GM21423 (cell line): ENCODE measurements at regions not wholly inside any gene's neighbourhood (a gene's known extent, or its start where the extent isn't known, plus 50 kb on each side); places are given as distances from the start of the nearest gene placed in this dataset.

Experiments used
- ATAC-seq: cut with Tn5 transposase; IDR thresholded peaks from one replicate; pipeline ENCODE4 v1.9.1; 2021; ENCODE audit warnings: mild to moderate bottlenecking, moderate library complexity; ENCODE audit not compliant: unreplicated experiment

DNA sequence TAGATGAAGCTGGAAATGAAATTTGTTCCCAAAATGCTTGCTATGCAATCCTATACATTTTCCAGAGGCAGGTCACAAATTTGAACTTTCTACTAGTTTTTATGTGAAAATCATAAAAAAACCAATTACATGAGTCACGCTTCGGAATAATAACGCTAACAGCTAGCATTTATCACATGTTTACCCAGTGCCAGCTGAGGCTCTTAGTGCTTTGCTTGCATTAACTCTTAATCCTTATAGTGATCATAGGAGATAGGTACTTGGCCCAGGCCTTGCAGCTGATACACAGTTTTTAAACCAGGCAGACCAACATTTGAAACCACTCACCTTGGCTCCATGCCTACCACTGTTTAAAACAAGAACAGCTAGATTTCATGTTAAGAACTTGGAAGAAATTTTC lies 131.8 kb upstream of the RAG2 start:
- no peak for ATAC-seq

DNA sequence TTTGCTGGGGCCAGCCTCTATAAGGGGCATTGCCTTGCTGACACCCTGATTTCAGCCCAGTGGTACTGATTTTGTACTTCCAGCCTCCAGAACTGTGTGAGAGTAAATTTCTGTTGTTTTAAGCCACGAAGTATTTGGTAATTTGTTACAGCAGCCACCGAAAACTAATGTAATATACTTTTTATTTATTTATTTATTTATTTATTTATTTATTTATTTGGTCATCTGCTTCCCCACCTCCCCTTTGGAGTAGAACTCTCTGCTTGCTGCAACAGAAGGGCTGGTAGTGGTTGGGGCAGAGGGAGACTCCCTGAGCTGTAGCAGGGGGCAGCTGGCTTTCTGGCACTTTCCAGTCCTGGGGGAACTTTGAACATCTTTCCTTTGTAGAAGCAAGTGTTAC lies 128.4 kb upstream of the RAG2 start:
- no peak for ATAC-seq

DNA sequence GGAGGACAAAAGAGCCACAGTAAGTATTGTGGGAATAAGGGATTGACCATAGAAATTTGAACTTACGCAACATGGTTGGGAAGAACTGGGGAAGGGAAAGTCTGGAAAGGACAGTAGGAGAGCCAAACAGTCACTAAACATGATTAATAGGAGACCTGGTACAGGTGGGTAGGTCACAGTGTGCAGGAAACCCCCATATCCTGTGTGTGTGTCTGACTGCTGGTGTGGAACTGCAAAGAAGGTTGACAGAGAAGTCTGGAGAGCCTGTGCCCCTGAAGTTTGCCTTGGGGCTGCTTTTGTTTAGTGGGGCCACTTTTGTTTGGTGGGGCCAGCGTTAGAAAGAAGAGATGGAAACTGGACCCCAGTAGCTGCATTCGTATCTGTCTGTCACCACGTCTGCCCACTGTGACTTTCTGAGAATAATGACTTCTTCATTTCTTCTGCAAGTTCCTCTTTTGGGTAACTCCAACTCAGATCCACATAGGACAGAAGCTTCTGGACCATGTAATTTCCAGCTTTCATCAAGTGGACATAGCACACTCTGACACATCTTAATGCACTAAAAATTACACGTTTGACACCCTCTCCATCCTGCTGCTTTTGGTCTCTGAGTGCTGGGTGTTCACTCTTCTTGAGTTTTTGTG lies 126.8 kb upstream of the RAG2 start:
- peak; percentile 72 for ATAC-seq

DNA sequence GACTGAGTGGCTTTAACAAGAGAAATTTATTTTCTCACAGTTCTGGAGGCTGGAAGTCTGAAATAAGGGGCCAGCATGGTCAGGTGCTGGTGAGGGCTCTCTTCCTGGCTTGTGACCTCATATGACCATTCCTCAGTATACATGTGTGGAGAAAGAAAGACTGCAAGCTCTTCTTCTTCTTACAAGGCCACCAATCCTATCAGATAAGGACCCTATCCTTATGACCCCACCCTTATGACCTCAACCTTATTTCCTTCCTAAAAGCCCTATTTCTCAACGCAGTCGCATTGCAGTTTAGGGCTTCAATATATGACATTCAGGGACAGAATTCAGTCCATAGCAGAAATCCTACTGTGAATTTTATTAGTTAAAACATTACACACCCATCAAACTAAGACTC lies 124.4 kb upstream of the RAG2 start:
- no peak for ATAC-seq

DNA sequence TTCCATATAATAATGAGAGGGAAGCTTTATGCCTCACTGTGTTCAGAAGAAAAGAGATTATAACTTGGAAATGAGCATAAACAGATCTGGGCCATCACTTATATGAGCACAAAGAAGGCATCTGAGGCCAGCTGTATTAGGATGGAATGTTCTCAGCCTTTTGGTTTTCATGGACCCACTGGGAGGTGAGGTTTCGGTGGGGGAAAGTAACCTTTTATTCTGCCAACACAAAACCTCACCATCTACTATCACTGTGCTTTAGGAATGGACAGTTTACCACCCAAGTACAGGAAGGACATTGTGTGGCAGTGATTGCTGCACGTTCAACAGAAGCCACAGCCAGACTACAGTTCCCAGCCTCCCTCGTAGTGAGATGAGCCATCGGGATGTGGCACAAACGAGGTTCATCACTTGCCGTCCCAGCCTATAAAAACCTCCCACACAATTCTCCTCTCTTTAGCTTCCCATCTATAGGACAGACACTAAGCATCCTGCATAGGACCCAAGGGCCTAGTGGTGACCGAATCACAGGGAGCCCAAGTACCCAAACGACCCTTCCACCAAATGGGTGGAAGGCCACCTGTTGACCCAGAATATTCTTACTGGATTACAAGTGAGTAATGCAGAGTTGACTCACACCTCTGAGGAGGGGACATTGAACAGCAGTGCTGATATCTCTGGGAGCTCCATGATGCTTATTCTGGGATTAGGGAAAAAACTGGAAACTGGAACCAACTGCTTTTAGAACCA lies 121.5 kb upstream of the RAG2 start:
- no peak for ATAC-seq

DNA sequence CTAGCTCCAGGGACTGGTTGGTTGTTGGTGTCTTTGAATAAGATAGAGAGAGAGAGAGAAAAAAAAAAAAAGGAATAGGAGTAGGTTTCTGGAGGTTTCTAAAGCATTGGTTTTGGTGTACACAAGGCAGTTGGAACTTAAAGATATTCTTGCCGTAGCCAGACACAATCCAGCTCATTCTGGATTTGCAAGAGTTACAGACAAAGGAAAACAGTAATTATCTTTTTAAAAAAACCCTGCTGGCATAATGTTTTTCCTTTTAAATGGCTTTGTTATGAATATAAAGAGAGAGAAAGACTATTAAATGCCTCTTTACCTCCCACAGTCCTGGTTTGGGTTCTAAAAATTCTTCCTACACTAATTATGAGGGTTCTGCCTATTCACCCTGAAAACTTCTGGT lies 120.4 kb upstream of the RAG2 start:
- ATAC-seq: no peak

DNA sequence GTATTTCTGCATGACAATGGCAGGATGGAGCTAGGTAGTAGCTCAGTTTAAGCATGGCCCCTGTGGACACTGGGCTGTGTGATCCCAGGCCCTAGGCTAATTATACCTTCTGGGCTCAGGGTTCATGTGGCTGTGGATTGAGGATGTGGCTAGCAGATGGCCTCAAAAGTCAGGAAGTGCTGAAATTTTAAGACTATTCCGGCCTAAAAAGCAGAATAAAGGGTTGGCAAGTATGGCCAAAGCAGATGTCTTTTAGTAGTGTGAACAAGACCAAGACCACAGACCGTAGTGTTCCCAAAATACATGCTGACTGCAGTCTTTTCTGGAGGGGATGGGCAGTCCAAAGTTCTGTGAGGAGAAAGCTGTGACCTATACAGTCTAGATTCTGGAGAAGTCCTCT lies 115.7 kb upstream of the RAG2 start:
- no peak for ATAC-seq

DNA sequence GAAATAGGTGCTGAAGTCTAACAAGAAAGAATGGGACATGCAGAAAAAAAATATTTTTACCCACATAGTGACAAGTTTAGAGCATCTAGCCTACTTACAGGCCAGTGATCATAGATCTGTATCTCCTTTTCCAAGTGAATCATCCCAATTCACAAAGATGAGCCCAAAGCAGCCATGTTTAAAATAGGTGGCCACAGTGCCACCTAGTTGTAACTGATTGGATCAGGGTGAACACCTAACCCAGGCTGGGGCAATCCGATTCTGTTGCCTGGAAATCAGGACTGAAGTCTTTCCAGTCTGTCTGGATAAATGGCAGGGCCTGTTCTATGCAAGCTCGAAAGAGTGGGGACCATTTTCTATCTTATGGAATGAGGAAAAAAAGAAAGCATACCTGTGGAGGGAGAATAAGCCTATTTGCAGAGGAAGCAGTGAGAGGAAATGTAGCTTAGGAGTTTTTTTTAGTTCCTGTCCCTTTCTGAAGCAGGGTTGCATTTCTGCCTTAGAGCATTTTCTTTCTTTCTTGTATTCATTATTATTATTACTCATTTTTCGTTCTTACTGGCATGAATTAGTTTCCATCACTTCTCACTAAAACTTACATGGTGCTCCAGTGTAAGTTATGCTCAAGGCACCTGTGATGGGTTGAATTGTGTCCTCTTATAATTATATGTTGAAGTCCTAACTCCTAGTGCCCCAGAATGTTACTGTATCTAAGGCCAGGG lies 113.2 kb upstream of the RAG2 start:
- no peak for ATAC-seq
